Osteoblast (primary cell): ENCODE measurements at regions not wholly inside any gene's neighbourhood (a gene's known extent, or its start where the extent isn't known, plus 50 kb on each side); places are given as distances from the start of the nearest gene placed in this dataset.

ENCODE experiments used
- DNase-seq: peaks from one replicate; pipeline ENCODE4 v3.0.0; 2011; ENCODE audit warnings: low spot score, mixed read lengths; ENCODE audit not compliant: insufficient read length; ENCODE audit errors: missing footprints
- H2AFZ ChIP-seq: 2 replicates; pipeline ENCODE4 v1.6.0; 2011; ENCODE audit warnings: mild to moderate bottlenecking, low read length
- H3K27ac ChIP-seq: 2 replicates; pipeline ENCODE4 v1.5.1; 2011; ENCODE audit warnings: mild to moderate bottlenecking, low read depth, low read length, moderate library complexity
- H3K27me3 ChIP-seq: 2 replicates; pipeline ENCODE4 v1.6.0; 2012; ENCODE audit warnings: mild to moderate bottlenecking, control low read depth, inconsistent platforms, low read length, moderate library complexity; ENCODE audit not compliant: insufficient read depth
- H3K36me3 ChIP-seq: 2 replicates; pipeline ENCODE4 v1.5.1; 2011; ENCODE audit warnings: mild to moderate bottlenecking, low read length, control low read depth, moderate library complexity; ENCODE audit not compliant: insufficient read depth
- H3K4me1 ChIP-seq: 2 replicates; pipeline ENCODE4 v1.5.1; 2011; ENCODE audit warnings: mild to moderate bottlenecking, low read length, control low read depth, moderate library complexity; ENCODE audit not compliant: insufficient read depth
- H3K4me2 ChIP-seq: 2 replicates; pipeline ENCODE4 v1.6.0; 2011; ENCODE audit warnings: mild to moderate bottlenecking, low read length; ENCODE audit not compliant: insufficient read depth
- H3K4me3 ChIP-seq: fragments of 200-600 bp; sonication (generic); 3 replicates; pipeline ENCODE4 v1.5.1; 2012; ENCODE audit warnings: mild to moderate bottlenecking, low read length, inconsistent platforms; ENCODE audit not compliant: insufficient read depth
- H3K79me2 ChIP-seq: 2 replicates; pipeline ENCODE4 v1.6.0; 2012; ENCODE audit warnings: mild to moderate bottlenecking, low read length, control low read depth, inconsistent platforms; ENCODE audit not compliant: insufficient read depth
- H3K9me3 ChIP-seq: 2 replicates; pipeline ENCODE4 v1.5.1; 2011; ENCODE audit warnings: low read depth, low read length, control low read depth
- H4K20me1 ChIP-seq: 2 replicates; pipeline ENCODE4 v1.6.0; 2012; ENCODE audit warnings: mild to moderate bottlenecking, low read length, control low read depth; ENCODE audit not compliant: insufficient read depth
- CTCF ChIP-seq: IDR thresholded peaks from 2 replicates; pipeline ENCODE4 v1.5.1; 2011; ENCODE audit warnings: mild to moderate bottlenecking, low read depth, low read length, moderate library complexity; ENCODE audit errors: extremely low read depth

- Histone ChIP-seq H3K27me3 (no peaks in the 10 kb centered on the region), H3K4me2 (no peak overlapping the region), H3K4me3 (no peak overlapping the region), H3K79me2 (no peaks in the 10 kb centered on the region), H3K27ac (no peak overlapping the region), H3K36me3 (no peaks in the 10 kb centered on the region), H2AFZ (no peak overlapping the region), H3K9me3 (no peaks in the 10 kb centered on the region), H4K20me1 (no peaks in the 10 kb centered on the region), H3K4me1 (no peaks in the 10 kb centered on the region)
- no peak for DNase-seq
- no peak for TF ChIP-seq CTCF
Measured at GRCh38 chr2:85957256-85957655, 68.5 kb upstream of the ST3GAL5 start.

GRCh38 chr2:85956646-85957039, 67.9 kb upstream of the ST3GAL5 start:
- no peak overlapping the region for H3K27ac ChIP-seq
- H4K20me1 ChIP-seq, result no peaks in the 10 kb centered on the region
- no peaks in the 10 kb centered on the region for H3K36me3 ChIP-seq
- H3K27me3 ChIP-seq, result no peaks in the 10 kb centered on the region
- H3K79me2 ChIP-seq, result no peaks in the 10 kb centered on the region
- no peaks in the 10 kb centered on the region for H3K9me3 ChIP-seq
- no peak overlapping the region for H3K4me3 ChIP-seq
- H3K4me2 ChIP-seq, result no peak overlapping the region
- H2AFZ ChIP-seq, result no peak overlapping the region
- no peak for TF ChIP-seq CTCF
- H3K4me1 ChIP-seq, result no peaks in the 10 kb centered on the region
- DNase-seq, result no peak

- Histone ChIP-seq H2AFZ (no peak overlapping the region), H3K79me2 (no peaks in the 10 kb centered on the region), H3K9me3 (no peaks in the 10 kb centered on the region), H3K4me3 (no peak overlapping the region), H3K27me3 (peaks cover 3% of the 10 kb centered on the region), H3K4me2 (no peak overlapping the region), H3K27ac (no peak overlapping the region), H4K20me1 (no peaks in the 10 kb centered on the region), H3K4me1 (no peaks in the 10 kb centered on the region), H3K36me3 (no peaks in the 10 kb centered on the region)
- DNase-seq, result no peak
- TF ChIP-seq CTCF, result no peak
Measured at GRCh38 chr2:85954590-85955458, 66.0 kb upstream of the ST3GAL5 start.

GRCh38 chr2:85954192-85954589, 65.4 kb upstream of the ST3GAL5 start:
- DNase-seq, result no peak
- no peaks in the 10 kb centered on the region for H3K36me3 ChIP-seq
- H3K4me2 ChIP-seq, result no peak overlapping the region
- H3K79me2 ChIP-seq, result no peaks in the 10 kb centered on the region
- no peaks in the 10 kb centered on the region for H4K20me1 ChIP-seq
- TF ChIP-seq CTCF, result no peak
- no peak overlapping the region for H2AFZ ChIP-seq
- no peak overlapping the region for H3K4me3 ChIP-seq
- no peak overlapping the region for H3K27ac ChIP-seq
- H3K27me3 ChIP-seq, result peaks cover 3% of the 10 kb centered on the region
- no peaks in the 10 kb centered on the region for H3K9me3 ChIP-seq
- no peaks in the 10 kb centered on the region for H3K4me1 ChIP-seq
